Activated T-helper 17 cell treated with anti-CD3 and anti-CD28 coated beads, Interleukin-2, amount 50 U/mL, for 72 hours (primary cell): ENCODE measurements at regions not wholly inside any gene's neighbourhood (a gene's known extent, or its start where the extent isn't known, plus 50 kb on each side); places are given as distances from the start of the nearest gene placed in this dataset.

Experiments
- ATAC-seq: fragments of 150-1000 bp; cut with Tn5 transposase; replicated peaks from 2 replicates; pipeline ENCODE4 v1.10.0; 2021; ENCODE audit warnings: mild to moderate bottlenecking, moderate library complexity
- H3K27ac Mint-ChIP-seq: one replicate; pipeline ENCODE4 v1.8.0; 2022; ENCODE audit warnings: mixed read lengths
- H3K27me3 Mint-ChIP-seq: one replicate; pipeline ENCODE4 v1.8.0; 2022; ENCODE audit warnings: mixed read lengths
- H3K36me3 Mint-ChIP-seq: one replicate; pipeline ENCODE4 v1.8.0; 2022; ENCODE audit warnings: low read depth, mild to moderate bottlenecking, mixed read lengths
- H3K4me1 Mint-ChIP-seq: one replicate; pipeline ENCODE4 v1.8.0; 2022; ENCODE audit warnings: mixed read lengths
- H3K4me3 Mint-ChIP-seq: one replicate; pipeline ENCODE4 v1.8.0; 2022; ENCODE audit warnings: mild to moderate bottlenecking, mixed read lengths
- H3K9me3 Mint-ChIP-seq: one replicate; pipeline ENCODE4 v1.8.0; 2022; ENCODE audit warnings: mixed read lengths

DNA sequence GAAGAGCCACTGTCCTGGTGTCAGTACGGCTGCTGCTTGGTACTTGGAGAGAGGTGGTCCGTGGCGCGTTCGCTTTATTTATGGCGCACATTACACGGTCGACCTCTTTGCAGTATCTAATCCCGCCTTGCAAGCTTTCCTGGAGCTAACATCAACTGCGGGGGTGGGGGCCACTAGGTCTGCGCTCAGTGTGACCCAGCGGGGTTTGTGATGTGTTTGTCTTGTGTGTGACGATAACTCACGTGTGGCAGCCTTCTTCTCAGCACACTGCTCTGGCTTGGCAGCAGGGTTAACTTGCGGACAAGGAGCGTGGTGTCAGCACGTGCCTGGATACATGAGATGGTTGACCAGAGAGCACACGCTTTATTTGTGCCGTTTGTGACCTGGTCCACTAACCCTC lies 122.2 kb upstream of the RTL1 start:
- Mint-ChIP-seq H3K4me3 (no peak overlapping the region), H3K4me1 (no peaks in the 10 kb centered on the region), H3K9me3 (peaks cover 4% of the 10 kb centered on the region), H3K27ac (no peak overlapping the region), H3K27me3 (peaks cover 3% of the 10 kb centered on the region), H3K36me3 (no peaks in the 10 kb centered on the region)
- ATAC-seq: no peak

DNA sequence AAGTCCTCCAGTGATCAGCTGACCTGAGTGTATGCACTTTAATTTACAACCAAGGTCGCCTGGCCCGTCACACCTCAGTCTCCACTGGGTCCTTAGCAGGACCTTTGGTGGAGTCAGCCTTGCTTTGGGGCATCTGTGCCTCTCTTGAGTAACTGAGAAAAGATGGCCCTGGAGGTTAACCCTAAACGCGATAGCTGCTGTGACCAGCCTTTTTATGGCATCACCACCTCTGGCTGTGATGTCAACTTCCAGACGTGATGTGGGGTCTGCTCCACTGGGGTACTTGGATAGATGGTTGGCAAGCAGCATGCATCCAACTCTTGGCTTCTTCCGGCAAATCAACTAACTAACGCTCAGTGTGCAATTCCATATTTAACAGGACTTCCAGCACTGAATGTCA lies 122.8 kb upstream of the RTL1 start:
- no peaks in the 10 kb centered on the region for H3K4me1 Mint-ChIP-seq

DNA sequence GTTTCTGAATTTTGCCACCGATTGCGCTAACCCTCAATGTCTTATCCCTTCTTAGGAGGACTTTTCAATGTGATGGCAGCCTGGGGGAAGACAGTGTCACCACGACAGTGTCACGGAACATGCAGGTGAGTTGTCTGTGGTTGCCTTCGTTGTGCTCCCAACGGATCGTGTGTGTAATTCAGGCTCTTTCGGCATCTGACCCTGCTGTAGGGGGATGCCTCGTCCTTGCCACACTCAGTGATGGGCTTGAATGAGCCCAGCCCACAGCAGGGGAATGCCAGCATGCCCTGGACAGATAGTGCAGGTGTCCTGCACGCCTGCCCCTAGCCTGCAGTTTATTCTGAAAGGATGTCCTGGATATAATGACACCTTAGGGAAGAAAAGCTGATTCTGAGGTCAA lies 123.8 kb upstream of the RTL1 start:
- H3K4me3 Mint-ChIP-seq: no peak overlapping the region
- H3K36me3 Mint-ChIP-seq: no peaks in the 10 kb centered on the region
- H3K4me1 Mint-ChIP-seq: no peaks in the 10 kb centered on the region
- H3K27me3 Mint-ChIP-seq: no peaks in the 10 kb centered on the region
- H3K27ac Mint-ChIP-seq: no peak overlapping the region
- no peak for ATAC-seq
- no peaks in the 10 kb centered on the region for H3K9me3 Mint-ChIP-seq

More for the DNA sequence above, 122.8 kb upstream of the RTL1 start:
- Mint-ChIP-seq H3K27me3 (no peaks in the 10 kb centered on the region), H3K9me3 (no peaks in the 10 kb centered on the region), H3K36me3 (no peaks in the 10 kb centered on the region), H3K4me3 (no peak overlapping the region), H3K27ac (no peak overlapping the region)
- ATAC-seq: no peak

DNA sequence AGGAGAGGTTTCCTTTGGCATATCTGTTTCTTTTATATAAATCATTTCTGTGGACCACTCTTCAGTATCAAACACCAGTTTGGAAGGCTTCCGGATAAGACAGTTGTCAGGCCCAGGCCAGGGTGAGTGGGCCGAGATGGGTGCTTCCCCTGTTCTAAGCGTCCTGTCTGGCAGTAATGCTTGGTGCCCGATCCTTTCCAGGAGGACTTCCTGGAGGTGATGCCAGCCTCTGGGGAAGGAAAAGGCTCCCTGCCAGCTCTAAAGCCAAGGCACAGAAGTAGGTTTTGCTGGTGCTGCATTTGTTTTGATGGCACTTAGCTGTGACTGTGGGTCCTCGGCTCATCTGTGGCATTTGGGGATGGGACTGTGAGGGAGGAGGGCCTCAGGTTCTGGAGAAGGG lies 124.4 kb upstream of the RTL1 start:
- no peaks in the 10 kb centered on the region for H3K36me3 Mint-ChIP-seq
- H3K4me1 Mint-ChIP-seq: no peaks in the 10 kb centered on the region

DNA sequence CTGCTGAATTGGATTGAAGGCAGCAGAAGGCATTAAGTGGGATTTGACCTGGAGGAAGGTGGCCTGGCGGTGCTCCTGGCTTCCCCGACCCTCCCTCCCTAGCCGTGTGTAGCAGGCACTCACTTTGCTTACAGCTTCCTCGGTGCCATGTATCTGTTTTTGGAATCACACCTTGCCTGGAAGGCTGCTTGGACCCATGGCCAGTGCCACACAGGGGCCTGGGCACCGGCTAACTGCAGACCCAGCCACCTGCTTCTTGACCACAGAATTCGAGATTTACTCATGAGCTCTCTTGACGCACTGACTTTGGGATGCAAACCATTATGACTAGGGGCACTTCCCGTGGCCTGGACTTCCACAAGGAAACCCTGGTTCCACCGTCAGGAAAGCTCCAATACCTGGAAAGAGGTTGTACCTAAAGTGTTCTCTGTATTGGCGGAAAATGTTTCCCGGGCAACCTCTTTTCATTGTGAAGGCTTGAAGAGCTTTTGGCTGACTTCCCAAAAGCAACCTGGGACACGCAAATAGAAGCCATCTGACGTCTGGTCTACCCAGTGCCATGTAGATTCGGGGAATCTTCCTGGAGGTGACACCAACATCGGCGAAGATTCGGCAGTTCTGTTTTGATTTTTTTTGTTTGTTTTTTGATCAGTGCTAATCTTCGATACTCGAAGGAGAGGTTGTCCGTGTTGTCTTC lies 125.6 kb upstream of the RTL1 start:
- Mint-ChIP-seq H3K27me3 (no peaks in the 10 kb centered on the region), H3K36me3 (no peaks in the 10 kb centered on the region), H3K9me3 (no peaks in the 10 kb centered on the region), H3K4me3 (no peak overlapping the region), H3K27ac (no peak overlapping the region), H3K4me1 (no peaks in the 10 kb centered on the region)
- no peak for ATAC-seq

More for the DNA sequence above, 124.4 kb upstream of the RTL1 start:
- H3K9me3 Mint-ChIP-seq: no peaks in the 10 kb centered on the region
- no peaks in the 10 kb centered on the region for H3K27me3 Mint-ChIP-seq
- no peak overlapping the region for H3K27ac Mint-ChIP-seq
- ATAC-seq: no peak
- H3K4me3 Mint-ChIP-seq: no peak overlapping the region

DNA sequence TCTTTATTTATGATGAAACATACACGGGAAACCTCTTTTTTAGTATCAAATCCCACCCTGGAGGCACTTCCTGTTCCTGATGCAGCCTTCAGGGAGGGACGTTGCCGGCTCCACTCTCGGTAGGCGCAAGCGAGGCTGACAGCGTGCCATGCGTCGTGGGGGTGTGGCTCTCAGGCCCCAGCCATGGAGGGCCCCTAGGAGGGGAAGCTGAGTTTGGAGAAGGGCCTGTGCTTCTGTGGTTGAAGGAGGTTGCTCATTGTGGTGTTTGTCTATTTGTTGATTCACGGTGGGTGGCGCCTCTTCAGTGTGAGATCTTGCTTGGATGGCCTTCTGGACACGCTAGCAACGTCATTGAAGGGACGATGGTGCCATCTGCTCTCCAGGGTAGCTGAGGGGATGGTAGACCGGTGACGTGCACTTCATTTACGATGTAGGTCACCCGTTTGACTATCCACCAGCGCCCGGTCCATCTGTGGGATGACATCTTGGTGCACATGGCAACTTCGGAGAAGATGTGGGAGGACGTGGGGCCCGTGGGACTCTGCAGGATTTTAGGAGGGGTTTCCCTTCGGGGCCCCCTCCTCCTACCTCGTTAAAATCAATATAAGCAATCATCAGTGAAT lies 126.3 kb upstream of the RTL1 start:
- no peak for ATAC-seq
- Mint-ChIP-seq H3K27me3 (no peaks in the 10 kb centered on the region), H3K9me3 (no peaks in the 10 kb centered on the region), H3K27ac (no peak overlapping the region), H3K36me3 (no peaks in the 10 kb centered on the region), H3K4me3 (no peak overlapping the region), H3K4me1 (no peaks in the 10 kb centered on the region)

DNA sequence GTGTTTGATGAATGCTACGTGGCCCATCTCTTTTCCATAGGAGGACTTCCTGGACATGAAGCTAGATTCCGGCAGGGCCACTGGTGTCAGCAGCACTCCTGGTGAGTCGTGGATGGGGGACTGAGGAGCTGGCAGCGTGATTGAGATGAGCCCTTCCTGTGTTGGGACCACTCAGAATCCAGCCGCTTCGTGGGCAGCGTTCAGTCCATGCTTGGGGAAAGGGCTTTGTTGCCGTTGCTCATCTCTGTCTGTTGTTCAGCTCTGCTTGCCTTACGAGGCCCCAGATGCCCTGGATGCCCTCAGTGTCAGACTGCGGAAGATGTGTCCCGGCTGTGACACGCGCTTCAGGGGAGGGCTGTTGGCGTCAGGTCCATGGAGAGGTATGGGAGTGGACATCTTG lies 127.1 kb upstream of the RTL1 start:
- no peak for ATAC-seq
- H3K4me1 Mint-ChIP-seq: no peaks in the 10 kb centered on the region
- no peak overlapping the region for H3K27ac Mint-ChIP-seq
- no peak overlapping the region for H3K4me3 Mint-ChIP-seq
- no peaks in the 10 kb centered on the region for H3K27me3 Mint-ChIP-seq
- no peaks in the 10 kb centered on the region for H3K36me3 Mint-ChIP-seq
- no peaks in the 10 kb centered on the region for H3K9me3 Mint-ChIP-seq

DNA sequence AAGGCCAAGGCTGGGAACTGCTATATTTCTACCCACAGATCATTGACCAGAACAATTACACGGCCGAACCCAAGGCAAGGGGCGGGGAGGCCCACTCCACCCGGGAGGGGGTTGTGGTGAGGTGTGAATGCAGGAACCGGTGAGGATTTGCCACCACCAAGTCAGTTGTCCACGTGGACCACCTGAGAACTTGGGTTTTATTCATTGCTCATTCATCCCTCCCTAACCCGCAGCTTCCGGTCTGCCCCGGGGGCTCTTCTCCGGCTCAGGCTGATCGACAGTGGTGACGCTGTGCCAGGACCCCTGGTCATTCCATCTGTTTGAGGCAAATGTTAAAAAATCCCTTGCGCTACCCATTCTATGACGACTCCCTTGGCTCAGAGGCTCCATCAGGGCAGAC lies 127.7 kb upstream of the RTL1 start:
- Mint-ChIP-seq H3K27ac (no peak overlapping the region), H3K4me3 (no peak overlapping the region), H3K9me3 (no peaks in the 10 kb centered on the region), H3K27me3 (peaks cover 1% of the 10 kb centered on the region), H3K4me1 (no peaks in the 10 kb centered on the region), H3K36me3 (no peaks in the 10 kb centered on the region)
- ATAC-seq: no peak

DNA sequence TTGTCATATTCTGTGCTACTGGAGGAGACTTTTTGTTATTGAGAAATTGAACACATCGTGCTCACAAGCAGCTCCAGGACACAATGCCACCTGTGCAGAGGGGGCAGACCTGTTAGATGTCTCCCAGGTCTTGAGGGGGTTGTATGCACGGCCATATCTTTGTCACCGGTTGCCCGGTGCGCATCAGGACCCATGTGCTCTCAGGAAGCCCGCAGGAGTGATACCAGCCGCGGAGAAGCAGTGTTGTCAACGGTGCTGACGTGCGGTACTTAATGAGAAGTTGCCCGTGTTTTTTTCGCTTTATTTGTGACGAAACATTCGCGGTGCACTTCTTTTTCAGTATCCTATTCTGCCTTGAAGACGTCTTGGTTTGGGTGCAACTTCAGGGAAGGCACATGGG lies 128.2 kb upstream of the RTL1 start:
- no peaks in the 10 kb centered on the region for H3K36me3 Mint-ChIP-seq
- ATAC-seq: no peak
- H3K4me1 Mint-ChIP-seq: no peaks in the 10 kb centered on the region
- H3K4me3 Mint-ChIP-seq: no peak overlapping the region
- peaks cover 3% of the 10 kb centered on the region for H3K27me3 Mint-ChIP-seq
- H3K27ac Mint-ChIP-seq: no peak overlapping the region
- no peaks in the 10 kb centered on the region for H3K9me3 Mint-ChIP-seq

DNA sequence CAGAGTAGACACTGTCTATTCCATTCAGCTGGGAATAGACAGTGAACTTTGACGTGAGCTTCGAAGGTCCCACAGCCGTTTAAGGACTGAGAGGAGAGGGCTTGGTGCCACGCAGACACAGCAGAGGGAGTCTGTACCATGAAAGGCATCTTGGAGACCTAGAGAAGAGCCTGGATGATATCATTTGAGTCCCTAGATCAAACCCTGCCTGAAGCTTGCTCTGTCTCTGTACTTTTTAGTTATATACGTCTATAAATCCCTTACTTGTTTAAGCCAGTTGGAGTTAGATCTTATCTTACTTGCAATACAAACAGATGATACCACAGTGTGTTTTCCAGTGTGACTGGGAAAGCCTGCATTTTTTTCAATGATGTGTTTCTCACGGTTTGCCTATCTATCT lies 128.9 kb upstream of the RTL1 start:
- H3K27ac Mint-ChIP-seq: no peak overlapping the region
- H3K4me1 Mint-ChIP-seq: no peaks in the 10 kb centered on the region
- H3K9me3 Mint-ChIP-seq: no peaks in the 10 kb centered on the region
- no peak overlapping the region for H3K4me3 Mint-ChIP-seq
- no peak for ATAC-seq
- no peaks in the 10 kb centered on the region for H3K36me3 Mint-ChIP-seq
- H3K27me3 Mint-ChIP-seq: peaks cover 3% of the 10 kb centered on the region

DNA sequence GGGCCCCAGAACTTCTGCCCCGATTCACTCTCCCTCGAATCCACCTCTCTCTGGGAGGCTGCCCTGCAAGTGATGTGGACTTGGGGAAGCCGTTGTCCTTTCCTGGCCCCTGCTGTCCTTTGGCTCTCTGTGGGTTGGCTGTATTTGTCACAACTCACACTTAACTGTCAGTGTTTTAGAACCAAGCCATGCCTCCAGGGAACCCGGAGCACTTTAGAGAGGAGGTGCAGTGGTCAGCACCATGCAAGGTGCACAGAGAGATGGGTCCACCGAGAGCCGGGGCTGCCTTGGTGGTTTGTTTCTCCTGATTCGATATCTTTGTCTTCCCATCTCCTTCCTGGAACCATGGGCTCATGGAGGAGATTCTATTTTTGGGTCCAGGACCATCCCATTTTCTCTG lies 129.5 kb upstream of the RTL1 start:
- no peaks in the 10 kb centered on the region for H3K36me3 Mint-ChIP-seq

DNA sequence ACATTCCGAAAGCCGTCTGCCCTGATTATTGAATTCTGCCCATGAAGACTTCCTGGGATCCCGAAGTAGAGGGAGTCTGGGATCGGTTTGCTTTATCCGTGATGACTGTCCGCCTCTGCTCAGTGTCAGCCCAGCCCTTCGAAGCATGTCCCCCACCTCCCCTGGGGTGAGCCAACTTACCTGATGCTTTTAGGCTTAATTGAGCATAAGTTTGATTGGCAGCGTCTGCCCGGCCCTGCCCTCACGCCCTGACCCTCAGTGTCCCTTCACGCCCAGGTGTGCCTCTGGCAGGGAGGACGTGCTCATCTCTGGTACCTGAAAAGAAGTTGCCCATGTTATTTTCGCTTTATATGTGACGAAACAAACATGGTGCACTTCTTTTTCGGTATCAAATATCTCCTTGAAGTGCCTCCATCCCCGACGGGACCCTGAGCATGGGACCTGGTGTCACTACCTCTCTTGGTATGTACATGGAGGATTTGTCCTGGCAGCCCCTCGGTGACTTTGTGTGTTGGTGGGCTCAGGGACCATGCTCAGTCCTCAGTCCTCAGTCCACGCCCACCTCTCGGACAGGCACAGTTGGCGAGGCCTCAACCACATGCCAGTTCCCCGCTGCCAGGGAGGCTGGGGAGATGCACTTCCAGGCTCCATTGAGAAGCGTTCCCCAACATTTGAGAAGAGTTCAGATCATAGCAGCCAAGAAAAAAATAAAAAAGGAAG lies 130.1 kb upstream of the RTL1 start:
- Mint-ChIP-seq H3K27ac (no peak overlapping the region), H3K4me1 (no peaks in the 10 kb centered on the region), H3K27me3 (peaks cover 3% of the 10 kb centered on the region), H3K4me3 (no peak overlapping the region), H3K9me3 (no peaks in the 10 kb centered on the region), H3K36me3 (no peaks in the 10 kb centered on the region)
- ATAC-seq: no peak

More for the DNA sequence above, 129.5 kb upstream of the RTL1 start:
- no peak for ATAC-seq
- H3K27me3 Mint-ChIP-seq: peaks cover 3% of the 10 kb centered on the region
- no peak overlapping the region for H3K4me3 Mint-ChIP-seq
- H3K9me3 Mint-ChIP-seq: no peaks in the 10 kb centered on the region
- H3K4me1 Mint-ChIP-seq: no peaks in the 10 kb centered on the region
- no peak overlapping the region for H3K27ac Mint-ChIP-seq

DNA sequence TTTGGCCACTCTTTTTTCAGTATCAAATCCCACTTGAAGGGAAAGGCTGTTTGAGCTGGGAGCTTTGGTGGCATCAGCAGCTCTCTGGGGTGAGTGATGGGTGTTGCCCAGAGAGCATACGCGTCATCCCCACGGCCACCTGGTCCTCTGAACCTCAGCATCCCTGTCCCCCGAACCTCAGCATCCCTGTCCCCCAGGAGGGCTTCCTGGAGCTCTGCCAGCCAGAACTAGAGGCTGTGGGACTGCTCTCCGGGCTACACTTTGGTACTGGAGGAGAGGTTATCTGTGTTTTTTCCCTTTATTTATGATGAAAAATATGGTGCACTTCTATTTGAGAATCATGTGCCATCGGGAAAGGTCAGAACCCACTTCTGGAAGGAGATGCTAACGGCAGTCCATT lies 131.5 kb upstream of the RTL1 start:
- H3K36me3 Mint-ChIP-seq: no peaks in the 10 kb centered on the region
- no peaks in the 10 kb centered on the region for H3K4me1 Mint-ChIP-seq
- no peaks in the 10 kb centered on the region for H3K9me3 Mint-ChIP-seq
- no peak overlapping the region for H3K4me3 Mint-ChIP-seq
- H3K27ac Mint-ChIP-seq: no peak overlapping the region
- H3K27me3 Mint-ChIP-seq: peaks cover 3% of the 10 kb centered on the region
- no peak for ATAC-seq

DNA sequence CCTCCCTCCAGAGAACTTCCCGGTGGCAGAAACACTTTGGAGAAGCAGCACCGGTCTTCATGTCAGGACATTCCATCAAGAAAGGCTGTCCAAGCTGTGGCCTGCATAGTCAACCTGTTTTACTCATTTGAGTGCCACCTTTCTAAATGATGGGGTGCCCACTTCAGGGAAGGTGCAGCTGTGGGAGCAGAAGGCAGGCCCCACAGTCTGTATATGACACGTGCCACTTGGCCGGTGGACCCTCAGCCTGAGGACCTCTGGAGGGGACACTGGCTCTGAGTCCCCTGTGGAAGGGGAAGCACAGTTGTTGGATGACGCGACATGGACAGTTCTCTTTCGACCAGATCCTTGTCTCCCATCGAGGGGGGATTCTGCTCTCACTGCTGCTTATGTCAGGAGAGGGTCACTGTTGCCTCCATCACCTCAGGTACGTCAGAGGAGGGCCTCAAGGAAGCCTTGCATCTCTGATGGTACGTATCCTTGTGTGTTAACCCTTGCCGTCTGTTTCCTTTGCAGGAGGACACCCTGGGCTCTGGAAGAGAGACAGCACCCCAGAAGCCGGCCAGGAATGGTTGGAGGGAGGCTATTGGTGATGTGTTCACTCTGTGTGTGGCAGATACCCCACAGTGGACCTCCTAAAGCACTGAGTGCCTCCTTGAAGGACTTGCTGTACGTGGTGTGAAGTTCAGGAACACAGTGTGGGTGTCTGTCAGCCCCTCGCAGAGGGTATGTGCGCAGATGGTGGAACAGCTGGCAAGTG lies 132.1 kb upstream of the RTL1 start:
- H3K4me3 Mint-ChIP-seq: no peak overlapping the region
- H3K9me3 Mint-ChIP-seq: no peaks in the 10 kb centered on the region
- ATAC-seq: no peak
- H3K27ac Mint-ChIP-seq: no peak overlapping the region
- no peaks in the 10 kb centered on the region for H3K36me3 Mint-ChIP-seq
- H3K4me1 Mint-ChIP-seq: no peaks in the 10 kb centered on the region
- H3K27me3 Mint-ChIP-seq: peaks cover 3% of the 10 kb centered on the region
